Hepatocyte (in vitro differentiated cells): ENCODE measurements at regions not wholly inside any gene's neighbourhood (a gene's known extent, or its start where the extent isn't known, plus 50 kb on each side); places are given as distances from the start of the nearest gene placed in this dataset.
"Not testable (repeated sequence)": the region's sequence is repeated elsewhere in the genome, so short reads cannot be mapped to it uniquely, and the experiment has no call there.

Experiments
- CTCF ChIP-seq: fragments of 200-600 bp; sonication (generic); IDR thresholded peaks from 2 replicates; pipeline ENCODE4 v1.5.1; 2016; ENCODE audit warnings: antibody characterized with exemption, mild to moderate bottlenecking; ENCODE audit not compliant: poor library complexity
- EZH2phosphoT487 ChIP-seq: fragments of 200-600 bp; sonication (generic); IDR thresholded peaks from one replicate; pipeline ENCODE4 v1.6.1; 2018; ENCODE audit warnings: antibody characterized with exemption, mild to moderate bottlenecking, low read depth, moderate library complexity; ENCODE audit not compliant: unreplicated experiment, severe bottlenecking

- not testable (repeated sequence) for TF ChIP-seq CTCF, EZH2phosphoT487
Measured at GRCh38 chr3:5508860-5509259, 321.4 kb downstream of the EDEM1 start.
